ENCODE measurements at regions not wholly inside any gene's neighbourhood (a gene's known extent, or its start where the extent isn't known, plus 50 kb on each side); places are given as distances from the start of the nearest gene placed in this dataset.
A peak's percentile ranks its signal among the peaks of the same experiment; 100 is the strongest.

DNA sequence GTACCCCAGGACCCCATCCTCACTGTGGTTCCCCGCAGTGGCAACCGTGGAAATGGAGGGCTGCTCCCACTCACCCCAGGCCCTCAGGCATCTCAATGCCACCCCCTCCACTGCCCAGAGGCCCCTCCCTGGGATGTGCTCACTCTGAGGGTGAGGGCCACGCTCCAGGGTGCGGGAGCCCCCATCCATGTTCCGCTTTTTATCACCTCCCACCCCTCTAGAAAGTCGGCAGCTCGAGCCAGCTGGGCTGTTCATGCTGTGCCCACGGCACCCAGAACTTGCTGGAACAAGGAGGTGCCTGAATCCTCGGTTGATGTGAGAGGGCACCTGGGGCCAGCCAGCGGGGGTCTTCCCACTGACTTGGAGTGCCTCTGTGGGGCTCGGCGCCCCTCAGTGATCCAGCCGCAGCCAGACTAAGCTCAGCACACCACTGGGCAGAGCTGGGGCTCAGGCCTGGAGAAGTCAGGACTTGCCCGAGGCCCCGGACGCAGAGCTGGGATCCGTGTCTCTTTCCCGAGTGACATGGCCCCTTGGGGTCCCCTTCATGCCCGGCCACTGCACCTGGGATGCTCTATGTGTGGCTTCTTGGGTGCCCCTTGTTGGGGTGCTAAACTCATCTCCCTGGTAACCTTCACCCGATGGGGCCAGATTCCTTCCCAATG is 143.1 kb upstream of the GSE1 start:
- Histone ChIP-seq H4K20me1 (ENCODE audit: insufficient read depth, low read length) (no peaks in the 10 kb centered on the region), H3K79me2 (ENCODE audit: insufficient read depth, low read length) (peaks cover 9% of the 10 kb centered on the region), H3K4me3 (ENCODE audit: low read depth in 1 of 2, low read length in 2 of 2) (no peak overlapping the region), H2AFZ (ENCODE audit: low read depth, low read length) (no peak overlapping the region), H3K36me3 (ENCODE audit: insufficient read depth, low read length) (peaks cover 3% of the 10 kb centered on the region; the same call in 1 of the 2 replicates), H3K9ac (ENCODE audit: low read depth, low read length) (no peak overlapping the region), H3K27ac (ENCODE audit: low read length) (no peak overlapping the region), H3K27me3 (ENCODE audit: insufficient read depth, low read length, poor library complexity) (no peaks in the 10 kb centered on the region), H3K9me3 (ENCODE audit: insufficient read depth, low read length, severe bottlenecking) (no peaks in the 10 kb centered on the region), H3K4me1 (ENCODE audit: insufficient read depth, low read length) (peaks cover 14% of the 10 kb centered on the region; the same call in 1 of the 2 replicates), H3K4me2 (ENCODE audit: insufficient read depth, low read length) (no peak overlapping the region)
- no peak for DNase-seq
- no peak for ATAC-seq (ENCODE audit: insufficient read depth, low read depth)
- TF ChIP-seq, protein P1, sequence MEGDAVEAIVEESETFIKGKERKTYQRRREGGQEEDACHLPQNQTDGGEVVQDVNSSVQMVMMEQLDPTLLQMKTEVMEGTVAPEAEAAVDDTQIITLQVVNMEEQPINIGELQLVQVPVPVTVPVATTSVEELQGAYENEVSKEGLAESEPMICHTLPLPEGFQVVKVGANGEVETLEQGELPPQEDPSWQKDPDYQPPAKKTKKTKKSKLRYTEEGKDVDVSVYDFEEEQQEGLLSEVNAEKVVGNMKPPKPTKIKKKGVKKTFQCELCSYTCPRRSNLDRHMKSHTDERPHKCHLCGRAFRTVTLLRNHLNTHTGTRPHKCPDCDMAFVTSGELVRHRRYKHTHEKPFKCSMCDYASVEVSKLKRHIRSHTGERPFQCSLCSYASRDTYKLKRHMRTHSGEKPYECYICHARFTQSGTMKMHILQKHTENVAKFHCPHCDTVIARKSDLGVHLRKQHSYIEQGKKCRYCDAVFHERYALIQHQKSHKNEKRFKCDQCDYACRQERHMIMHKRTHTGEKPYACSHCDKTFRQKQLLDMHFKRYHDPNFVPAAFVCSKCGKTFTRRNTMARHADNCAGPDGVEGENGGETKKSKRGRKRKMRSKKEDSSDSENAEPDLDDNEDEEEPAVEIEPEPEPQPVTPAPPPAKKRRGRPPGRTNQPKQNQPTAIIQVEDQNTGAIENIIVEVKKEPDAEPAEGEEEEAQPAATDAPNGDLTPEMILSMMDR (IDR thresholded peaks at IDR 0.05; ENCODE audit: borderline replicate concordance, extremely low read depth, low read length, poor library complexity, severe bottlenecking) = no peak
- TF ChIP-seq EZH2 (IDR thresholded peaks at IDR 0.05; ENCODE audit: borderline replicate concordance, low read depth, low read length, severe bottlenecking) = no peak

DNA sequence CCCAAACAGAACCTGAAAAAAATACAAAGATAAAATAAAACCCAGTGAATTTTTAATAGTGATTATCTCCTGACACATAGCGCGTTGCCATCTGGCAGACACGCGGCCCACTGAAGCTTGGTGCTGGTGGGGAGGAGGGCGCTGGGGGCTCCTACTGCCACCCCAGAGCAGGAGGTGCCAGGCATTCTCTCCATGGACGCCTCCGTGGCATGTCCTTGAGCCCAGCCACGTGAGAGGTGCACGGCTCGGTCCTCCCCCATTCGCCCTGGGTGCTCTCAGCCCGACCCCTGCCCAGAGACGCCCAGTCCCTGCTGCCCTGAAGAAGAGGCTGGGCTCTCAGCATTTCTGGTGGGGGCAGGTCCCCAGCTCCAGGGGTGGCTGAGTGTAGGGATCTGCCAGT is 142.2 kb upstream of the GSE1 start:
- DNase-seq (no peak), ATAC-seq (ENCODE audit: insufficient read depth, low read depth) (no peak)
- no peak overlapping the region for H3K4me2 ChIP-seq (ENCODE audit: insufficient read depth, low read length)
- H3K36me3 ChIP-seq (ENCODE audit: insufficient read depth, low read length) = peaks cover 3% of the 10 kb centered on the region; the same call in 1 of the 2 replicates
- no peak overlapping the region for H3K27ac ChIP-seq (ENCODE audit: low read length)
- peaks cover 13% of the 10 kb centered on the region; the same call in 1 of the 2 replicates for H3K4me1 ChIP-seq (ENCODE audit: insufficient read depth, low read length)
- no peak overlapping the region for H3K9ac ChIP-seq (ENCODE audit: low read depth, low read length)
- no peaks in the 10 kb centered on the region for H3K9me3 ChIP-seq (ENCODE audit: insufficient read depth, low read length, severe bottlenecking)
- H3K4me3 ChIP-seq (ENCODE audit: low read depth in 1 of 2, low read length in 2 of 2) = no peak overlapping the region
- peaks cover 7% of the 10 kb centered on the region for H3K79me2 ChIP-seq (ENCODE audit: insufficient read depth, low read length)
- no peaks in the 10 kb centered on the region for H4K20me1 ChIP-seq (ENCODE audit: insufficient read depth, low read length)
- no peaks in the 10 kb centered on the region for H3K27me3 ChIP-seq (ENCODE audit: insufficient read depth, low read length, poor library complexity)
- H2AFZ ChIP-seq (ENCODE audit: low read depth, low read length) = no peak overlapping the region
- TF ChIP-seq, protein P1 (IDR thresholded peaks at IDR 0.05; ENCODE audit: borderline replicate concordance, extremely low read depth, low read length, poor library complexity, severe bottlenecking) = no peak
- TF ChIP-seq EZH2 (IDR thresholded peaks at IDR 0.05; ENCODE audit: borderline replicate concordance, low read depth, low read length, severe bottlenecking) = no peak

DNA sequence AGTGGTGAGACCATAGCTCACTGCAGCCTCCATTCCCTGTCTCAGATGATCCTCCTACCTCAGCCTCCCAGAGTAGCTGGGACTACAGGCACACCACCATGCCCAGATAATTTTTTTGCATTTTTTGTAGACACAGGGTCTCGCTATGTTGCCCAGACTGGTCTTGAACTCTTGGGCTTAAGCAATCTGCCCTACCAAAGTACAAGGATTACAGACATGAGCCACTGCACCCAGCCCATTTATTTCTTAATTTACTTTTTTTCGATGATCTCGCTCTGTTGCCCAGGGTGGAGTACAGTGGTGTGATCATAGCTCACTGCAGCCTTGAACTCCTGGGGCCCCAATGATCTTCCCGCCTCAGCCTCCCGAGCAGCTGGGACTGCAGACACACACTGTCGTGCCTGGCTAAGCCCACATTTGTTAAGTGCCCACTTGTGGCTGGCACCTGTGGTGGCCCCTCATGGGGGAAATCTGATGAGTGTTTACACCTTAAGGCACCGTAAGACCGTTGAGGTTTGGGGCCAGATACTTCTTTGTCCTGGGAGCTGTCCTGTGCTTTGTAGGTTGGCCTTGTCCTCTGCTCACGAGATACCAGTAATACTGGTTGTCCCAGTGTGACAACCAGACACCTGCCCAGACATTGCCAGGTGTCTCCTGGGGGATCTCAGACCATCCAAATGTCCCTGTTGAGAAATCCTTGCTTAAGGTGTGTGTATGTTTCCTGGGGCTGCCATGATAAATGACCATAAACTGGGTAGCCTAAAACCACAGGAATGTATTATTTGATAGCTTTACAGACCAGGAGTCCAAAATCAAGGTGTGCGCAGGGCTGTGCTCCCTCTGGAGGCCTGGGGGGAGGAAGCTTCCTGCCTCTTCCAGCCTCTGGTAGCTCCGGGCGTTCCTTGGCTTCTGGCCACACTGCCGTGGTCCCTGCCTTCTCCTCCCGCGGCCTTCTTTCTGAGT is 141.4 kb upstream of the GSE1 start:
- DNase-seq (no peak), ATAC-seq (ENCODE audit: insufficient read depth, low read depth) (no peak)
- Histone ChIP-seq H3K9ac (ENCODE audit: low read depth, low read length) (no peak overlapping the region), H3K27me3 (ENCODE audit: insufficient read depth, low read length, poor library complexity) (no peaks in the 10 kb centered on the region), H3K27ac (ENCODE audit: low read length) (peak overlapping the region; percentile 17; the same call in 1 of the 2 replicates), H3K4me1 (ENCODE audit: insufficient read depth, low read length) (peaks cover 13% of the 10 kb centered on the region; the same call in 1 of the 2 replicates), H3K4me2 (ENCODE audit: insufficient read depth, low read length) (no peak overlapping the region), H4K20me1 (ENCODE audit: insufficient read depth, low read length) (no peaks in the 10 kb centered on the region), H3K4me3 (ENCODE audit: low read depth in 1 of 2, low read length in 2 of 2) (no peak overlapping the region), H2AFZ (ENCODE audit: low read depth, low read length) (no peak overlapping the region), H3K36me3 (ENCODE audit: insufficient read depth, low read length) (no peaks in the 10 kb centered on the region), H3K9me3 (ENCODE audit: insufficient read depth, low read length, severe bottlenecking) (no peaks in the 10 kb centered on the region), H3K79me2 (ENCODE audit: insufficient read depth, low read length) (peaks cover 7% of the 10 kb centered on the region)
- TF ChIP-seq, protein P1 (IDR thresholded peaks at IDR 0.05; ENCODE audit: borderline replicate concordance, extremely low read depth, low read length, poor library complexity, severe bottlenecking) = no peak
- TF ChIP-seq EZH2 (IDR thresholded peaks at IDR 0.05; ENCODE audit: borderline replicate concordance, low read depth, low read length, severe bottlenecking) = no peak
